Suprapubic skin (tissue), 3 donors: ENCODE measurements at regions not wholly inside any gene's neighbourhood (a gene's known extent, or its start where the extent isn't known, plus 50 kb on each side); places are given as distances from the start of the nearest gene placed in this dataset.
"Not testable (repeated sequence)": the region's sequence is repeated elsewhere in the genome, so short reads cannot be mapped to it uniquely, and the experiment has no call there.

Source experiments
- EP300 ChIP-seq: sonication (generic); formaldehyde crosslinking; IDR thresholded peaks from one replicate; pipeline ENCODE4 v1.6.1; 2017; ENCODE audit warnings: antibody characterized with exemption
- POLR2A ChIP-seq, 2 donors: fragments of 450-650 bp; IDR thresholded peaks; one replicate each; pipeline ENCODE4 v1.6.1; 2017; ENCODE audit warnings: antibody characterized with exemption in 2 of 2, mild to moderate bottlenecking in 2 of 2, moderate library complexity in 2 of 2
- TF ChIP-seq, protein P1 (sequence below), 2 donors: fragments of 200-600 bp in 1 of 2; fragments of 450-650 bp in 1 of 2; sonication (generic) in 1 of 2; IDR thresholded peaks; one replicate each; pipeline ENCODE4 v1.5.1; 2016 to 2019; ENCODE audit warnings: antibody characterized with exemption in 2 of 2, mild to moderate bottlenecking in 1 of 2, moderate library complexity in 1 of 2

DNA sequence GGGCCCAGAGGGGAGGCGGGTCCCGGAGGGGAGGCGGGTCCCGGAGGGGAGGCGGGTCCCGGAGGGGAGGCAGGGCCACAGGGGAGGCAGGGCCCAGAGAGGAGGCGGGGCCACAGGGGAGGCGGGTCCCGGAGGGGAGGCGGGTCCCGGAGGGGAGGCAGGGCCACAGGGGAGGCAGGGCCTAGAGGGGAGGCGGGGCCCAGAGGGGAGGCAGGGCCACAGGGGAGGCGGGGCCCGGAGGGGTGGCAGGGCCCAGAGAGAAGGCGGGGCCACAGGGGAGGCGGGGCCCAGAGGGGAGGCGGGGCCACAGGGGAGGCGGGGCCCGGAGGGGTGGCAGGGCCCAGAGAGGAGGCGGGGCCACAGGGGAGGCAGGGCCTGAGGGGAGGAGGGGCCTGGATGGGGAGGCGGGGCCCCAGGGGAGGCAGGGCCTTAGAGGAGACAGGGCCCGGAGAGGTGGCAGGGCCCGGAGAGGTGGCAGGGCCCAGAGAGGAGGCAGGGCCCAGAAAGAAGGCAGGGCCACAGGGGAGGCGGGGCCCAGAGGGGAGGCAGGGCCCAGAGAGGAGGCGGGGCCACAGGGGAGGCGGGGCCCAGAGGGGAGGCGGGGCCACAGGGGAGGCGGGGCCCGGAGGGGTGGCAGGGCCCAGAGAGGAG, 81.1 kb downstream of the YTHDF1 start:
- not testable (repeated sequence) for TF ChIP-seq POLR2A (IDR thresholded peaks at IDR 0.05); EP300
- TF ChIP-seq, protein P1, sequence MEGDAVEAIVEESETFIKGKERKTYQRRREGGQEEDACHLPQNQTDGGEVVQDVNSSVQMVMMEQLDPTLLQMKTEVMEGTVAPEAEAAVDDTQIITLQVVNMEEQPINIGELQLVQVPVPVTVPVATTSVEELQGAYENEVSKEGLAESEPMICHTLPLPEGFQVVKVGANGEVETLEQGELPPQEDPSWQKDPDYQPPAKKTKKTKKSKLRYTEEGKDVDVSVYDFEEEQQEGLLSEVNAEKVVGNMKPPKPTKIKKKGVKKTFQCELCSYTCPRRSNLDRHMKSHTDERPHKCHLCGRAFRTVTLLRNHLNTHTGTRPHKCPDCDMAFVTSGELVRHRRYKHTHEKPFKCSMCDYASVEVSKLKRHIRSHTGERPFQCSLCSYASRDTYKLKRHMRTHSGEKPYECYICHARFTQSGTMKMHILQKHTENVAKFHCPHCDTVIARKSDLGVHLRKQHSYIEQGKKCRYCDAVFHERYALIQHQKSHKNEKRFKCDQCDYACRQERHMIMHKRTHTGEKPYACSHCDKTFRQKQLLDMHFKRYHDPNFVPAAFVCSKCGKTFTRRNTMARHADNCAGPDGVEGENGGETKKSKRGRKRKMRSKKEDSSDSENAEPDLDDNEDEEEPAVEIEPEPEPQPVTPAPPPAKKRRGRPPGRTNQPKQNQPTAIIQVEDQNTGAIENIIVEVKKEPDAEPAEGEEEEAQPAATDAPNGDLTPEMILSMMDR (IDR thresholded peaks at IDR 0.05), result not testable (repeated sequence)
